ENCODE measurements at regions not wholly inside any gene's neighbourhood (a gene's known extent, or its start where the extent isn't known, plus 50 kb on each side); places are given as distances from the start of the nearest gene placed in this dataset.
A peak's percentile ranks its signal among the peaks of the same experiment; 100 is the strongest.

- no peak overlapping the region for H3K4me3 ChIP-seq (ENCODE audit: low read depth, low read length)
- no peak for TF ChIP-seq CTCF (IDR thresholded peaks at IDR 0.05; ENCODE audit: borderline replicate concordance, insufficient read depth, low read depth, low read length)
Observed at GRCh38 chr1:207965392-207966387, 54.8 kb upstream of the CD34 start.

DNA sequence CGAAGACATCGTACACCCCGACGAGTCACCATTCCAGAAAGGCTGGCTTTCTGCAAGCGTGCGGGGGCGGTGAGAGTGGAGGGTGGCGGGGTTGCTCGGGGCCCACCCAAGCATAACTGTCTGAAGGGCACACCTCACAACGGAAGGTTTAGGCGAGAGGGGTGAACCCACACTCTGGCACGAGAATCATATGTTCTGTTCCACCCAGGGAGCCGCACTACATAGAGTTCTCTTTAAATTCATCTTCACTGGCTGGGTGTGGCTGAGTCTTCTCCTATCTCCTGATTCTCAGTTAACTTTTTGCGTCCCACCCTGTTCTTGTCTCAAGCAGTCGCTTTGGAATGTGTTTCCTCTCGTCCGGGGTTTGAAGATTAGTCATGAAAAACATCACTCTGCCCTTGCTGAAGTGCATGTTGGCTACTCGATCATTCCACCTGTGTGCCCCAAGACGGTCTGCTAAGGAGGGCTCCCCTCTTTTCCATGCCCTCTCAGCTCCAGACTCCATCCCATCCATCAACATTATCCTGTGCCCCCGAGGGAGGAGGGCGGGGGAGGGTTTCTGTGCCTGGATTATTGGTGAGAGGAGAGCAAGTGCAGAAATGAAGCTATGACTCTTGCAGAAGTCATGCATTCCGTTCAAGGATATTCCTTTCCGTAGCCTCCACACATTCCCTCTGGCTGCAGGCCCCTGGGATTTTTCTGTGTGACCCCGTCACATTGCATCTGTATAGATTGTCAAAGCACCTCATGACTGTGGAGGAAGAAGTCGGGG, 53.5 kb upstream of the CD34 start:
- no peak overlapping the region for H3K4me3 ChIP-seq (ENCODE audit: low read depth, low read length)
- no peak for TF ChIP-seq CTCF (IDR thresholded peaks at IDR 0.05; ENCODE audit: borderline replicate concordance, insufficient read depth, low read depth, low read length)

DNA sequence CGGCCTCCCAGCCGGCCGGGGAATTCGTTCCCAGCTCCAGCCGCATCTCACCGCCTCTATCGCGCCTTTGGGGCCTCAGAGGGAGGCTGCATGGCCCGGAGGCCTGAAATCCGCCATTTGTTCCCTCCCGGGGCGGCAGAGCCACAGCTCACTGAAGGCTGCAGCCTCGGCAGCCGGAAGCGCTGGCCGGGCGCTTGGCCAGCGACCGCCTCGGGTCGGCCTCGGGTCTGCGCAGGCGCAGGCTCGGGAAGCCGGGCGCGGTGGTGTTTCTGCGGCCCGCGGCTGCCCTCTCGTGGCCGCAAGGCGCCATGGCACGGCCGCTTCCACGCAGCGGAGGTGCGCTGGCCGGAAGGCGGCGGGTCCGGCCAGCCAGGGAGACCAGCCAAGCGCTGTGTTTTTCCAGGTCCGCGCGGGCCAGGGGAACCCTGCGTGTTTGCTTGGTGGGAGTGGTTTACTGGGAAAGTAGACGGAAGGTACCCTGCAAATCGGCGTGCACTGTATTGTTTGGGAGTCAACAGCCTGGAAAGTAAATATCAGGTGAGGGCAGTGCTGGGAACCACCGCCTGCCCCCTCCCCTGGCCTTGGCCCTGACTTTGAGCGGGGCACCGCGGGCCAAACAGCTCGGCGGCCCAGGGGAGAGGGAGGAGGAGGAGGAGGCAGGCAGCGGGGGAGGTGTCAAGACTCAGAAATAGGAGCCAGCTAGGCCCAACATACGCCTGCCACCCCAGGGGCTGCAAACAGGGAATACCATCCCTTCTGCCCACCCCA, 52.7 kb upstream of the CD34 start:
- TF ChIP-seq CTCF (IDR thresholded peaks at IDR 0.05; ENCODE audit: borderline replicate concordance, insufficient read depth, low read depth, low read length) = peak; percentile 99
- H3K4me3 ChIP-seq (ENCODE audit: low read depth, low read length) = peak overlapping the region; percentile 67

GRCh38 chr1:207962716-207963426, 51.9 kb upstream of the CD34 start:
- no peak for TF ChIP-seq CTCF (IDR thresholded peaks at IDR 0.05; ENCODE audit: borderline replicate concordance, insufficient read depth, low read depth, low read length)
- peak overlapping the region; percentile 67 for H3K4me3 ChIP-seq (ENCODE audit: low read depth, low read length)
